Mesenteric fat pad (tissue), 1 donor: ENCODE measurements at regions not wholly inside any gene's neighbourhood (a gene's known extent, or its start where the extent isn't known, plus 50 kb on each side); places are given as distances from the start of the nearest gene placed in this dataset.

Experiments used
- DNase-seq: peaks from one replicate; pipeline ENCODE4 v3.0.0-alpha.2; 2020; ENCODE audit warnings: low spot score
- donor health status: DM: yes; HTN: yes; CAD: no.

DNA sequence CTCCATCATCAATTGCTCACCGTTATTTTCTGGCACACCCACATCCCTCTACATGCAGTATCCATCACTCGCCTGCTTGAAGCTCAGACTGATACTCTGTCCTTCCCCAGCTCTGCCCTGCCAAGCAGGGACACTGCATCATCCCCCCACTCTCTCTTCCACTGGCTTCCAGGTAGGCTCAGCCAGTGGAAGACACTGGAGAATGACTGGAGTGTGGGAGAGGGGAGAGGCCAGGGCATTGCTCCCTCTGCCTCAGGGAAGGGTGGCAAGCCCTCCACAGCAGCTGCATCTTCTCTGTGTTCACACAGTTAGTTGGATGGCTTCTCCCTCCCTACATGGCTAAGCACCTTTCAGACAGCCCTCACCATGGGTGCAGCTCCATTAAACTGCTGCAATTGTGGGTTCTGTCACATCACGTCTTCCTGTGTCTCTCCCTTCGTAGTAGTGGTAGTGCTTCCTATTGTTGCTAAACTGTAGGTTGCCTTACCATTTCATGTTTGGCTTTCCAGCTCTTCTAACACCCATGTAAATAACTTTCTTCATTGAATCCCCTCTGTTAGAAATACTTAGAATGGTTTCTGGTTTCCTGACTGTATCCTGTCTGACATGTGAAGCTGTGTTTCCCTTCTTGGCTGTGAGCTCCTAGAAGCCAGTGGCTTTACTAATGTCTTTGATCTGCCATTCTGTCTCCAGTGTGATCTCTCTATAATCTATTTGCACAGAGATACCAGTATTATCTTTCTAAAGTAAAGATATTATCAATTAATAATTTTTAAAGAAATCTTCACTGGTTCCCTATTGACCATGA lies 483.7 kb upstream of the LRRN3 start:
- no peak for DNase-seq

DNA sequence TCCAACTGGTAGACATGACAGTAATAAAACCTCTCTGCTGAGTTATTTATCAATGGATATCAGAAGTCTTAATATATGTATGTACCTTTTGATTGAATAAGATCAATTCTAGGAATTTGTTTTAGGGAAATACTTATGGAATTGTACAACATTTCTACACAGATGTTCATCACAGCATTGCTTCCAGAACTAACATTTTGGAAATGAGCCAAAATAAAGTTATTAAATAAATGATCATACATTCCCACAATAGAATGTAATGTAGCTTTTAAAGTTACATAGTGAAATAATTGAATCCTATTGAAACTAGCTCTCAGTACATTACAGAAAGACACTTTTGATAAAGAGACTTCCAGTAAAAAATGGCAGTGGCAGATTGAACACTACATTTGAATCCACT lies 481.6 kb upstream of the LRRN3 start:
- DNase-seq: no peak

DNA sequence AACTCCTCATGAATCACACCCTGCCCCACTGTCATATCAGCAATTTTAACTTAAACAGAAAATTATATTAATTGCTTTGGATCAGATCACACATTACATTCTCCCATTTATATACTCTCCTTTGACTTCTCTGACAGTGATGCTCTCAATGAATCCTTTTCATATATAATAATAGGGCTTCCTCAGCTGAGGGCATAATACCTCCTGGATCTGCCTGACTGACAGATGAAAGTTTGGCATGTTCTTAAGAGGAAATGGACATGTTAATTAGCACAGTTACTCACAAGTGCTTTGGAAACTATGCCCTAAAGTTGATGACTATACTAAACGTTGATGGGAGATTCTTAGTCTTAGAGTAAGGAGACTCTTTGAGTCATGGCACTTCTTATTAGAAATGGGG lies 478.2 kb upstream of the LRRN3 start:
- no peak for DNase-seq
